H4 (cell line): ENCODE measurements at regions not wholly inside any gene's neighbourhood (a gene's known extent, or its start where the extent isn't known, plus 50 kb on each side); places are given as distances from the start of the nearest gene placed in this dataset.
"Not testable (repeated sequence)": the region's sequence is repeated elsewhere in the genome, so short reads cannot be mapped to it uniquely, and the experiment has no call there.

Experiments
- DNase-seq: peaks from one replicate; pipeline ENCODE4 v3.0.0-alpha.2; 2015; ENCODE audit warnings: low spot score

- no peak for DNase-seq
Observed at GRCh38 chr7:156590212-156590611, 50.4 kb upstream of the RNF32 start.

- DNase-seq, result no peak
Observed at GRCh38 chr7:156589808-156590207, 50.8 kb upstream of the RNF32 start.

DNA sequence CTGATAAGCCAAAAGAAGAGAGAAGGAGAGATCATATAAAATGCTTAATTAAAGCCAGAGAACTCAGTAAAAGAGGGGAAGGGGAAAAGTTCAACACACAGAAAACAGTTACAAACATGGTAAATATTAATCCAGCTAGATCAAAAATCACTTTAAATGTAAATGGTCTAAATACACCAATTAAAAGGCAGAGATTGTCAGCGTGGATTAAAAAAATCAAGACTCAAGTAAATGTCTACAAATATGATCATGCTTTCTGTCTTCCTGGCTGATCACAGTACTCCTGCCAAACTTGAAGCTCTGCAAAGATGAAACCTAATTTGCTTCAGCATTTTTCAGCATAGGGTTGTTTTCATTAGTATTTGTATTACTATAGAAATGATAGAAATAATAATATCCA is 54.6 kb upstream of the RNF32 start:
- DNase-seq, result no peak

GRCh38 chr7:156585025-156585648 is 55.4 kb upstream of the RNF32 start:
- no peak for DNase-seq

DNA sequence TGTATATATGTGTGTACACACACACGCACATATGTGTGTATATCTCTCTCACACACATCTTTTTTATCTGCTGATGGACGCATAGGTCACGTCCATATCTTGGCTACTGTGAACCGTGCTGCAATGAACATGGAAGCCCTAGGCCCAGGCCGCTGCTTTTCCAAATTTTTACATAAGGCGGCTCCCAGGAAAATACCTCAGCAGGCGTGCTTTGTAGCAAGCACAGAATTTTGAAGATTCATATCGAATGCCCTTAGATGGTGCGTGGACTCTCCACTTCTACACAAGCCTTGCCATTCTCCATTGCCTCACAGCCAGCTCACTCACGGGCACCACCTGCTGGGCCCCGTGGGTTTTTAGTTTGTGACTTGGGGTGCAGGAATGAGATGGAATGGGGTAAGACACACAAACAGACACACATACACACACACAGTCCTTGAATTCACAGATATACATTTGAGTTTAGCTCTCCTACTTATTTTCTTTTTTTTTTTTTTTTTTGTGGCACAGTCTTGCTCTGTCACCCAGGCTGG is 57.9 kb upstream of the RNF32 start:
- no peak for DNase-seq

DNA sequence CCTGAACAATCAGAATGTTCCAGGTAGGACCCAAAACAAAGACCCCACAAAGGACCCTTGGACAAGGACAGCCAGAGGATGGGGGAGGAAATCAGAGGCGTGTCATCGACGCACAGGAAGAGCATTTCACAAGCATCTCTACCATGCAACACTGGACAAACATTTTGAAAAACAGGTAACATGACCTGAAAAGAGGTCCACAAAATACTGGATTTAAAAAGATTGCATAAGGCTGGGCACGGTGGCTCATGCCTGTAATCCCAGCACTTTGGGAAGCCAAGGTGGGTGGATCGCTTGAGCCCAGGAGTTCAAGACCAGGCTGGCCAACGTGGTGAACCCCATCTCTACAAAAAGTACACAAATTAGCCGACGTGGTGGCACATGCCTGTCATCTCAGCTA is 60.5 kb upstream of the RNF32 start:
- DNase-seq, result no peak

DNA sequence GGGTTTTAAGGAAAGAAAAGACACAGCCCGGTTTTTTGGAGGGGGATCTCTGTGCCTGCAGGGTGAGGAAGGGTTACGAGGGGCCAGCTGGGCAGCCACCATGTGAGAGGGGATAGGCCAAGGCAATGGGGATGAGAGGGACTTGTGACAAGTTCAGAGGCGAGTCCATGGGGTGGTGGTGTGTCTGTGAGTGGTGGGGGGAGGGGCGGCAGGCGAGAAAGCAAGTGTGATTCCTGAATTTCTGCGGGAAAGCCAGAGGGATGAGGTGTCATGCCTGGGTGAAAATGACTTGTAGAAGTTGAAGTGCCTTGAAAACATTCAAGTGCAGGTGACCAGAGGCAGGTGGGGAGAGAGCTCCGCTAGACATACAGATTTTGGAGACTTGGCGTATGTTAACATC is 61.0 kb upstream of the RNF32 start:
- no peak for DNase-seq

GRCh38 chr7:156578978-156579430 is 61.6 kb upstream of the RNF32 start:
- DNase-seq, result no peak

DNA sequence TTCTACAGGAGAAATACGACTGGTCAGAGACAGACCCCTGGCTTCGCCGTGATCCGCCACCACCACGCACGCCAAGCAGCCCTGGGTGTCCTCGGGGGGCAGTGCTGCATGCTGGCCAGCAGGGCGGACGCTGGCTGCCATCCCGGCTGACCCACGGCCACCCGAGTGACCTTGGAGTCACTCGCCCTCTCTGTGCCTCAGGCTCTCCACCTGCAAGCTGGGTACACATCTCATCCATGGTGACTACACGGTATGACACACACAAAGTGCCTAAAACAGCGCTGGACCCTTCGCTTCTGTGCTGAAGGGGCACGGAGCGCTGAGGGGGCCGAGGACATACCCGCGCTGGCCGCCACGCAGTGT is 62.0 kb upstream of the RNF32 start:
- no peak for DNase-seq

- no peak for DNase-seq
Observed at GRCh38 chr7:156577645-156578577, 62.7 kb upstream of the RNF32 start.

GRCh38 chr7:156576216-156577058 is 64.1 kb upstream of the RNF32 start:
- DNase-seq, result no peak

- no peak for DNase-seq
Observed at GRCh38 chr7:156568258-156568657, 72.3 kb upstream of the RNF32 start.

DNA sequence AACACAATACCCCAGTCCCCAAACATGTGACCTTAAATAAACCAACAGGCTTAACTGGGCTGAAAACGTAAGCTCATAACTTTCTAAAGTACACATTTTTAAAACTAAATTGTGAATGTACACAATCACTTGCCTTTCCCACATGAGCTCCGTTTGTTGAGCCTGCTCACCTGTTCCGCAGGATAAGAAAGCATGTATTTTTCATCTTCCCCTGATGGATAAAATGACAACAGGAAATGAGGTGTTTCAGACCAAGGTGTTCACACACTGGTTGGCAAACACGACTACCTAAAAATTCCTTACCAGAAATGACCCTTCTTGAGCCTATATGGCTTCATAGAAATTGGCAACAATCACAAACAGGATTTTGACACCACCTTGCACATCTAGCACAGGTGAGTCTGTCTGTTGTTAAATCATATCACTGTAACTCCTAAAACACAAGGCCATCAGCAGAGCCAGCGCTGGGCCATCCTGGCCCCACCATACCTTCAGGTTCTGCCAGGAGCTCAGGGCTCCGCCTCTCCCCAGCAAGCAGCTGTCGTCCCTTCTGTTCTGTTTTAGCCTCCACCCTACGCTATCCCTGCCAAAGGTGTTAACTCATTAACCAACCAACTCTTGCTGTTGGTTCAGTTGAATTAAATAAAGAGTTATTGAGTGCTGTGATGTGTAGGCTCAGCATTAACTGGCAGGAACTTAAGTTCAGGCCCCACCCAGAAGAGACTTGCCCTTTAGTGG is 73.6 kb upstream of the RNF32 start:
- no peak for DNase-seq

DNA sequence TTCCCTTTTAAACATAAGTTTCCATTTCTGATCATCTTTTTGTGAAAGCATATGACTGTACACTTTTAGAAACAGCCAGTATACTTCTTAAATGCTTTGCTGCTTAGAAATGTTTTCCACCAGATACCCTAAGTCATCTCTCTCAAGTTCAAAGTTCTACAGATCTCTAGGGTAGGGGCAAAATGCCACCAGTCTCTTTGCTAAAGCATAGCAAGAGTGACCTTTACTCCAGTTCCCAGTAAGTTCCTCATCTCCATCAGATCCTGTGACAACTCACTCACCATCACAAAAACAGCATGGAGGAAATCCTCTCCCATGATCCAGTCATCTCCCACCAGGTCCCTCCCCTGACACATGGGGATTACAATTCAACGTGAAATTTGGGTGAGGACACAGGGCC is 75.6 kb upstream of the RNF32 start:
- not testable (repeated sequence) for DNase-seq

DNA sequence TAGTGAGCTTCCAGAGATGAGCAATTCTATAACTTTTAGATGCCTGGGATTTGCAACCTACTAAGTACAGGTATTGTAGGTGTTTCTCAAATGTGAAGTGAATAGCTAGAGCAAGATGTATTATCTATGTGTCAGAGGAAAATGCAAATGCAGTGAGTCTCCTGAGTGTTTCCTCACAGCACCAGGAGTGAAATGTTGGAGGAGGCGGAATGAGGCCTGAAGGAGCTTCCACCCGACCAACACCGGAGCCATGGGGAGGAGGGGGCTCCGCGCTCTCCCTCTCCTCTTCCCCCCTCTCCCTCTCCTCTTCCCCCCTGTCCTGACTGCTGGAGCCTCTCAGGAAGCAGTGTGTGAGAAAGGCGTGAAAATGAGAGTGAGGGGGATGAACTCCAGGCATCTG is 79.9 kb upstream of the RNF32 start:
- no peak for DNase-seq

DNA sequence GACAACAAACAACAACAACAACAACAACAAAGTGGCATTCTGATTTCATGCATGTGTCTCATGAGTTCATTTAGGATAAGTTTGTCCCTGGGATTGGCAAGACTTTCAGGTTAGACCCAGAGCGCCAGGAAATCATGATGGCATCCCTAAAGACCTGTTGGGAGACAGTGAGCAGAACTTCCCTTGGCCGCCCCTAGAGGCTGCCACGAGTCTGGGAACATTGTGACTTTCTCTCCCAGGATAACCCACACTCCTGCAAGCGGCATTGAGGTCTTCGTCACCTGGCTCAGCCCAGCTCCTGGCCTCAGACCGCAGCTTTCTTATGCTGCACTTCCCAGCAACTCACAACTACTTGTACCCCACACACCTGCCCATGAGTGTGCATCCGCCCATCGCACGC is 80.5 kb upstream of the RNF32 start:
- DNase-seq, result no peak

DNA sequence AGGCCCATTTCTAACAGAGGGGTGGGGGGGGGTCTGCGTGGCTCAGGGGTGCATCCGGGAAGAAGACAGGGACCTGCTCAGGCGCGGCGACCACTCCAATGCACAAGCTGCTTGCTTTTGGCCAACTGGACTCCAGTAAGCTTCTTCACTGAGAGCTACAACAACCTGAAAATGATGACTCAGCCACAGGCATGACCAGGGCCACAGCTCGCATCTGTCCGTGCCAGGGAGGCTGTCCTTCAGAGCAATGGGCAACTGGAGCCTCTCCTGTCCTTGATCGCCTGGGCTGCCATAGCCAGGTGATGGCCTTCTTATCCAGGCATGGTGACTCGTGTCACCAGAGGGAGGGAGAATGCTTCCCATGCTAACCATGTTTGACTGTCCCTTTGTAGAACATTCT is 81.6 kb upstream of the RNF32 start:
- no peak for DNase-seq

GRCh38 chr7:156558198-156558597 is 82.4 kb upstream of the RNF32 start:
- peak; percentile 27 for DNase-seq

DNA sequence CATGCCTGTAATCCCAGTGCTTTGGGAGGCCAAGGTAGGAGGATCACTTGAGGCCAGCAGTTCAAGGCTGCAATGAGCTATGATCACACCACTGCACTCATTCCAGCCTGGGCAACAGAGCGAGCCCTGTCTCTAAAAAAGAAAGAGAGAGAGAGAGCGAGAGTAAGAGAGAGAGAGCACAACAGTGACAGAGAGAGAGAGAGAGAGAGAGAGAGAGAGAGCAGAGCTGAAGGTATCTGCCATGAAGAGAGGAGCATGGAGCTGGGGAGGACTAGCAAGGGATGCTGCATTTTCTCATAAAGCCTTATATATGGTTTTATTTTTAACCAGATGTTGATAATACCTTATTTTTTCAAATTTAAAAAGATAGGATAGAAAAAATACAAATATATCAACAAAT is 84.5 kb upstream of the RNF32 start:
- DNase-seq, result no peak

- no peak for DNase-seq
Observed at GRCh38 chr7:156554488-156554887, 86.1 kb upstream of the RNF32 start.

GRCh38 chr7:156549636-156550035 is 90.9 kb upstream of the RNF32 start:
- no peak for DNase-seq
